Fibroblast of the aortic adventitia (primary cell): ENCODE measurements at regions not wholly inside any gene's neighbourhood (a gene's known extent, or its start where the extent isn't known, plus 50 kb on each side); places are given as distances from the start of the nearest gene placed in this dataset.
A peak's percentile ranks its signal among the peaks of the same experiment; 100 is the strongest.

ENCODE experiments used
- DNase-seq: peaks from one replicate; pipeline ENCODE4 v3.0.0-alpha.2; 2010; ENCODE audit warnings: low read depth
- H3K4me3 ChIP-seq: 2 replicates; pipeline ENCODE4 v1.5.1; 2011; ENCODE audit warnings: low read depth, mild to moderate bottlenecking, control low read depth, low read length, moderate library complexity
- CTCF ChIP-seq: IDR thresholded peaks from 2 replicates; pipeline ENCODE4 v1.5.1; 2011; ENCODE audit warnings: mild to moderate bottlenecking, low read length, control low read depth, inconsistent platforms; ENCODE audit not compliant: insufficient read depth

GRCh38 chr17:83186226-83186625, 106.8 kb downstream of the METRNL start:
- H3K4me3 ChIP-seq, result no peak overlapping the region
- DNase-seq, result no peak
- TF ChIP-seq CTCF, result no peak

- TF ChIP-seq CTCF, result no peak
- H3K4me3 ChIP-seq, result no peak overlapping the region
- no peak for DNase-seq
These were observed 107.5 kb downstream of the METRNL start for GRCh38 chr17:83186751-83187421.

- no peak for TF ChIP-seq CTCF
- DNase-seq, result no peak
- H3K4me3 ChIP-seq, result no peak overlapping the region
These were observed 108.4 kb downstream of the METRNL start for GRCh38 chr17:83187782-83188311.

GRCh38 chr17:83189044-83190003, 109.9 kb downstream of the METRNL start:
- no peak overlapping the region for H3K4me3 ChIP-seq
- no peak for TF ChIP-seq CTCF

GRCh38 chr17:83190004-83190385, 110.6 kb downstream of the METRNL start:
- no peak for TF ChIP-seq CTCF
- H3K4me3 ChIP-seq, result no peak overlapping the region
- DNase-seq, result no peak

More at GRCh38 chr17:83189044-83190003, 109.9 kb downstream of the METRNL start:
- DNase-seq, result peak; percentile 61

- no peak for DNase-seq
- no peak overlapping the region for H3K4me3 ChIP-seq
- no peak for TF ChIP-seq CTCF
These were observed 111.4 kb downstream of the METRNL start for GRCh38 chr17:83190601-83191387.
